Vagina (tissue), 2 donors: ENCODE measurements at regions not wholly inside any gene's neighbourhood (a gene's known extent, or its start where the extent isn't known, plus 50 kb on each side); places are given as distances from the start of the nearest gene placed in this dataset.

Experiments used
- DNase-seq, 2 donors: peaks; one replicate each; pipeline ENCODE4 v3.0.0-alpha.2; 2017; ENCODE audit errors: extremely low spot score in 2 of 2
- H3K27ac ChIP-seq: fragments of 200-600 bp; sonication (generic); one replicate; pipeline ENCODE4 v1.5.1; 2019
- H3K27me3 ChIP-seq: fragments of 200-600 bp; sonication (generic); one replicate; pipeline ENCODE4 v1.5.1; 2019
- H3K36me3 ChIP-seq, 2 donors: fragments of 200-600 bp; sonication (generic); one replicate each; pipeline ENCODE4 v1.5.1; 2017 to 2019
- H3K4me1 ChIP-seq: fragments of 200-600 bp; sonication (generic); one replicate; pipeline ENCODE4 v1.5.1; 2019
- H3K4me3 ChIP-seq, 2 donors: fragments of 200-600 bp; sonication (generic); 1 replicate in 1 of 2; 2 replicates in 1 of 2; pipeline ENCODE4 v1.5.1; 2016 to 2019
- H3K9me3 ChIP-seq: fragments of 200-600 bp; sonication (generic); one replicate; pipeline ENCODE4 v1.5.1; 2019
- CTCF ChIP-seq, 3 experiments: fragments of 450-650 bp in 2 of 3; fragments of 200-600 bp in 1 of 3; sonication (generic) in 1 of 3; IDR thresholded peaks; one replicate each; pipeline ENCODE4 v1.5.1; 2017 to 2019; ENCODE audit warnings: antibody characterized with exemption in 3 of 3, mild to moderate bottlenecking in 2 of 3, moderate library complexity in 2 of 3
- POLR2A ChIP-seq, 2 donors: fragments of 450-650 bp; IDR thresholded peaks; one replicate each; pipeline ENCODE4 v1.6.1; 2017; ENCODE audit warnings: antibody characterized with exemption in 2 of 2, mild to moderate bottlenecking in 2 of 2, moderate library complexity in 2 of 2
- POLR2AphosphoS5 ChIP-seq, 2 donors: sonication (generic); formaldehyde crosslinking; IDR thresholded peaks; one replicate each; pipeline ENCODE4 v1.9.0; 2017; ENCODE audit warnings: antibody characterized with exemption in 2 of 2, mild to moderate bottlenecking in 2 of 2, low read depth in 1 of 2; ENCODE audit not compliant: insufficient read depth in 1 of 2
- intact Hi-C: fragments of 100-400 bp; cut with DNase I; formaldehyde crosslinking; loops from one replicate; pipeline ENCODE4 v1.15.1; 2023

GRCh38 chr12:124680863-124681778 lies 113.7 kb upstream of the NCOR2 start:
- Histone ChIP-seq H3K36me3 (no peaks in the 10 kb centered on the region), H3K27me3 (no peaks in the 10 kb centered on the region), H3K9me3 (no peaks in the 10 kb centered on the region), H3K4me1 (peaks cover 77% of the 10 kb centered on the region), H3K27ac (peak overlapping the region; percentile 68), H3K4me3 (no peak overlapping the region)
- intact Hi-C loops, result no loop called here
- DNase-seq, result no peak
- no peak for TF ChIP-seq POLR2A (IDR thresholded peaks at IDR 0.05)

- no peak overlapping the region for H3K4me3 ChIP-seq
- no peaks in the 10 kb centered on the region for H3K36me3 ChIP-seq
- TF ChIP-seq CTCF (IDR thresholded peaks at IDR 0.05) (no peak), POLR2AphosphoS5 (IDR thresholded peaks at IDR 0.05; ENCODE audit: insufficient read depth in 1 of 2, low read depth in 1 of 2) (peak; percentile 43 to 58), POLR2A (IDR thresholded peaks at IDR 0.05) (no peak)
- no peaks in the 10 kb centered on the region for H3K27me3 ChIP-seq
- H3K27ac ChIP-seq, result peak overlapping the region; percentile 18
- intact Hi-C loops, result loop anchor here (10.0 kb wide), 1 partner anchor 85 kb away; no protein-coding TSS in a partner anchor
- no peaks in the 10 kb centered on the region for H3K9me3 ChIP-seq
- no peak for DNase-seq
- H3K4me1 ChIP-seq, result peaks cover 71% of the 10 kb centered on the region
Measured at GRCh38 chr12:124679533-124680371, 112.3 kb upstream of the NCOR2 start.

GRCh38 chr12:124679047-124679446 lies 111.6 kb upstream of the NCOR2 start:
- intact Hi-C loops, result loop anchor here (10.0 kb wide), 1 partner anchor 86 kb away; no protein-coding TSS in a partner anchor
- TF ChIP-seq CTCF (IDR thresholded peaks at IDR 0.05) (no peak), POLR2AphosphoS5 (IDR thresholded peaks at IDR 0.05; ENCODE audit: insufficient read depth in 1 of 2, low read depth in 1 of 2) (no peak), POLR2A (IDR thresholded peaks at IDR 0.05) (no peak)
- Histone ChIP-seq H3K27me3 (no peaks in the 10 kb centered on the region), H3K4me3 (no peak overlapping the region), H3K4me1 (peaks cover 64% of the 10 kb centered on the region), H3K9me3 (no peaks in the 10 kb centered on the region), H3K27ac (peak overlapping the region; percentile 18), H3K36me3 (no peaks in the 10 kb centered on the region)
- DNase-seq, result no peak

GRCh38 chr12:124678421-124678893 lies 111.0 kb upstream of the NCOR2 start:
- no peaks in the 10 kb centered on the region for H3K27me3 ChIP-seq
- no peaks in the 10 kb centered on the region for H3K9me3 ChIP-seq
- H3K4me1 ChIP-seq, result peaks cover 60% of the 10 kb centered on the region
- TF ChIP-seq POLR2A (IDR thresholded peaks at IDR 0.05) (no peak), POLR2AphosphoS5 (IDR thresholded peaks at IDR 0.05; ENCODE audit: insufficient read depth in 1 of 2, low read depth in 1 of 2) (no peak), CTCF (IDR thresholded peaks at IDR 0.05) (no peak)
- DNase-seq, result no peak
- H3K36me3 ChIP-seq, result no peaks in the 10 kb centered on the region
- H3K4me3 ChIP-seq, result no peak overlapping the region
- intact Hi-C loops, result loop anchor here (10.0 kb wide), 1 partner anchor 86 kb away; no protein-coding TSS in a partner anchor
- no peak overlapping the region for H3K27ac ChIP-seq
